ENCODE measurements at regions not wholly inside any gene's neighbourhood (a gene's known extent, or its start where the extent isn't known, plus 50 kb on each side); places are given as distances from the start of the nearest gene placed in this dataset.

DNA sequence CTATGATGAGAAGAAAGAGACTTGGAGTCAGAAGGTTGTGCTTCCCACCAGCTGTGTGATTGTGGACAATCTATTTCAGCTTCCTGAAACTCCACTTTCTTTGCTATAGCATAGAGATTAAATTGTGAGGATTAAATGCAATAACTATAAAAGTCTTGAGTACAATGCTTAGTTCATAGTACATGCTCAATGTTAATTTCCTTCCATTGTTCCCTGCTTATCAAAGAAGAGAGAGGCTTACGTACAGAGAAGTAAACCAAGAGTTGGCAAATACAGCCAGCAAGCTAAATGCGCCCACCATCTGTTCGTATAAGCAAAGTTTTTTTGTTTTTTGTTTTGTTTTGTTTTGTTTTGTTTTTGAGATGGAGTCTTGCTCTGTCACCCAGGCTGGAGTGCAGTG, 317.9 kb upstream of the NFIA start:
- TF ChIP-seq, protein P1, sequence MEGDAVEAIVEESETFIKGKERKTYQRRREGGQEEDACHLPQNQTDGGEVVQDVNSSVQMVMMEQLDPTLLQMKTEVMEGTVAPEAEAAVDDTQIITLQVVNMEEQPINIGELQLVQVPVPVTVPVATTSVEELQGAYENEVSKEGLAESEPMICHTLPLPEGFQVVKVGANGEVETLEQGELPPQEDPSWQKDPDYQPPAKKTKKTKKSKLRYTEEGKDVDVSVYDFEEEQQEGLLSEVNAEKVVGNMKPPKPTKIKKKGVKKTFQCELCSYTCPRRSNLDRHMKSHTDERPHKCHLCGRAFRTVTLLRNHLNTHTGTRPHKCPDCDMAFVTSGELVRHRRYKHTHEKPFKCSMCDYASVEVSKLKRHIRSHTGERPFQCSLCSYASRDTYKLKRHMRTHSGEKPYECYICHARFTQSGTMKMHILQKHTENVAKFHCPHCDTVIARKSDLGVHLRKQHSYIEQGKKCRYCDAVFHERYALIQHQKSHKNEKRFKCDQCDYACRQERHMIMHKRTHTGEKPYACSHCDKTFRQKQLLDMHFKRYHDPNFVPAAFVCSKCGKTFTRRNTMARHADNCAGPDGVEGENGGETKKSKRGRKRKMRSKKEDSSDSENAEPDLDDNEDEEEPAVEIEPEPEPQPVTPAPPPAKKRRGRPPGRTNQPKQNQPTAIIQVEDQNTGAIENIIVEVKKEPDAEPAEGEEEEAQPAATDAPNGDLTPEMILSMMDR (IDR thresholded peaks at IDR 0.05; ENCODE audit: low read depth, low read length, poor library complexity, severe bottlenecking) = no peak
- no peak for TF ChIP-seq EZH2phosphoT487 (IDR thresholded peaks at IDR 0.05; ENCODE audit: borderline replicate concordance, low read length)

Data from DOHH2 (cell line).